HG02642 (cell line): ENCODE measurements at regions not wholly inside any gene's neighbourhood (a gene's known extent, or its start where the extent isn't known, plus 50 kb on each side); places are given as distances from the start of the nearest gene placed in this dataset.

Experiments used
- ATAC-seq: cut with Tn5 transposase; IDR thresholded peaks from one replicate; pipeline ENCODE4 v1.9.1; 2021; ENCODE audit warnings: mild to moderate bottlenecking; ENCODE audit not compliant: unreplicated experiment, poor library complexity

DNA sequence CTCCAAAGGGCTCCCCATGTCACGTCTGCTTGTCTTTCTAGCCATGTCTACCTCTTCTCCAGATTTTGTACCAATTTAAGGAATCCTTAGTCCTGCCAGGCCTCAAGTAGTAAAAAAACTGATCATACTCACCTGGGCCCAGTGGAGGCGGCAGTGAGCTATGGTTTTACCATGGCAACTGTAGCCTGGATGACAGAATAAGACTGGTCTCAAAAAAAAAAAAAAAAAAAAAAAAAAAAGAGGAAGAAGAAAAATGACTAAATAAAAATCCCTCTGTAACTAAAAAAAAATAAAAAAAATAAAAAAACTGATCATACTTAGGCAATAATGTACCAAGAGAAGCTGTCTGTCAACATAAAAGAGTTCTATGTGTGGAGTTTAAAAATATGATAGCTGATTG, 221.6 kb downstream of the NR4A2 start:
- ATAC-seq: peak; percentile 96

GRCh38 chr2:156099382-156099781, 233.1 kb downstream of the NR4A2 start:
- ATAC-seq: no peak

GRCh38 chr2:156098506-156098905, 234.0 kb downstream of the NR4A2 start:
- ATAC-seq: no peak

- ATAC-seq: no peak
Observed at GRCh38 chr2:156088587-156088986, 243.9 kb downstream of the NR4A2 start.

GRCh38 chr2:156087875-156088274, 244.6 kb downstream of the NR4A2 start:
- no peak for ATAC-seq

GRCh38 chr2:156083763-156084493, 248.6 kb downstream of the NR4A2 start:
- ATAC-seq: no peak

GRCh38 chr2:156079845-156080244, 252.7 kb downstream of the NR4A2 start:
- no peak for ATAC-seq

DNA sequence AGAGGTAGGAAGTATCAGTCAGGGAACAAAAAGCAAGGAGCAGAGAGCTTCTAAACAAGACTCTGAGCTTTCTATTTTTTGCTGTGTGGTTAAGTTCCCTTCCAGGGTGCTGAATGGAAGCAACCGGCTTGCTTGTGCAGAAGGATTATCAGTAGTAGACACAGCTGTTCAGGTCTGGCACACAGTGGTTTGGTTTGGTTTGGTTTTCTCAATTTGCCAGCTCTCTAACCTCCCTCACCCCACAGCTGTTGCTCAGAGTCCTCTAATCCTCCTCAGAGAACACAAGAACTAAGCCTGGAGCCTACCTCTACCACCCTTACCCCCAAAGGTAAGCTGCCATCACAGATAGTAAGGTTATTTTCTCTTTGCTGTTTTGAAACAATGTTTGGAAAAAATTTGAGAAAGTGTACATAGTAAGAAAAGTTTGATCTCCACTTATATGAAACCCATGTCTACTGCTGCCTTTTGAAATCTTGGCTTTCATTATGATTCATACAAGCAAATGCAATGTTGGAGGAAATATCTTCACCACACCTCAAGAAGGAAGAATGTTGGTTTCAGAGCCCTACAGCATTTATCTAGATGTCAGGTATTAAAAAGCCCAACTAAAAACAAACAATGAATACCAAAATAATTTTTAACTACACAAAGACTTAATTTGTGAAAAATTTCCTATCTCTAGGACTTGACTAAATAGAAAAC, 255.3 kb downstream of the NR4A2 start:
- no peak for ATAC-seq

DNA sequence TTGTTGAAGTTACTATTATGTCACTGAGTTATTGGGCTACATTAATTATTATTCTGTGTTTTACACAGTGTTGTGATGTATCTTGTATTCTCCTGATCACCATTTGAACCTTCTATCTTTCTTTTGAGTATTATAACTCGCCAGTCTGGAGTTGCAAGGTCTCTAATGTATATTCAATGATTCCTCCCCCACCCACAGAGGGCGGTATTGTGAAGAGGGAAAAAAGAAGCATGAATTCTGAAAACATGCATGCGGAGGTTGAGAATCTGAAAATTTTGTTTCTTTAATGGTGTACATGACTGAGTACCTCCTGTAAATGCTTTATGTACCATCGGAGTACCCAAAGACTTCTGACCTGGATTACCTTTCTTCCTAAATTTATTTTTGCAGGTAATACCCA, 266.6 kb downstream of the NR4A2 start:
- no peak for ATAC-seq

DNA sequence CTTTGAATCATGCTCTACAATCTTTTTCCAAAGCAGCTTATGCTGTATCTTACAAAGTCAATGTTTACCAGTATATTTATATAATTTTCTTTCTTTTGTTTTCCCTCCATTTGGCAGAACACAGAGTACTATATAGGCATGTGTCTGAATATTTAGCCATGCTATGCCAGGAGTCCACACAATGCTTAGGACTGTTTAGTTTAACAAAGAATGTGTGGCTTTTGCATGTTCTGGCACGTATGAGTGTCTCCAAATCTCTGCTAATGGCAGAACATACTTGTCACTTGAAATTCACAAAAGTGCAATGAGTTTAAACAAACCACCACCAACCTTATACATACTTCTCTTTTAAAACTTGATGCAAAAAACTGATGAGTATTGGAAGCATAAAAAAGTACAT, 268.0 kb downstream of the NR4A2 start:
- no peak for ATAC-seq

DNA sequence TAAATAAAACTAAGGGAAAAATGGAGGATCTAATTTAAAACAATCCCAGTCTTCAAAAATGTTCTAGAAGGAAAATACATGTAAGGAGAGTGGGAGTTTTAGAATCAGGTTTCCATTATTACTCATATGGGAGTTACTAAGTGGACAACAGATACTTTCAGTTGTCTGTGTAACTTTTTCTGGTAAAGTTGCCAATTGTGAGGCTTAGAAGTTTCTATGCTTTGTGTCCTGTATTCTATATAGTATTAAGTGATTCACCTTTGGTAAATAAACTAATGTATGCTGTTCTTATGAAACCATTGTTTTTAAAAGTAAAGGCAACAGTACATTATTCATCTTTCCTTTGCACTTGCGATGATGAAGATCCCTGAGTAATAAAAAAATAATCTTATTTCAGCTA, 274.9 kb downstream of the NR4A2 start:
- ATAC-seq: no peak

- no peak for ATAC-seq
Observed at GRCh38 chr2:156054983-156055382, 277.5 kb downstream of the NR4A2 start.

DNA sequence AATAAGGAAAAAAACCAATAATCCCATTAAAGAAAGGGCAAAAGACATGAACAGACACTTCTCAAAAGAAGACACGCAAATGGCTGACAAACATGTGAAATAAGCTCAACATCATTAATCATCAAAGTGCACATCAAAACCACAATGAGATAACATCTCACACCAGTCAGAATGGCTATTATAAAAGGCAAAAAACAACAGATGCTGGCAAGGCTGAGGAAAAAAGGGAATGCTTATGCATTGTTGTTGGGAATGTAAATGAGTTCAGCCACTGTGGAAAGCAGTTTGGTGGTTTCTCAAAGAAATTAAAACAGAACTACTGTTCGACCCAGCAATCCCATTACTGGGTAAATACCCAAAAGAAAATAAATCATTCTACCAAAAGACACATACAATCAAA, 285.6 kb downstream of the NR4A2 start:
- ATAC-seq: no peak

GRCh38 chr2:156042895-156043294, 289.6 kb downstream of the NR4A2 start:
- ATAC-seq: no peak

GRCh38 chr2:156038021-156038420, 294.5 kb downstream of the NR4A2 start:
- ATAC-seq: no peak

DNA sequence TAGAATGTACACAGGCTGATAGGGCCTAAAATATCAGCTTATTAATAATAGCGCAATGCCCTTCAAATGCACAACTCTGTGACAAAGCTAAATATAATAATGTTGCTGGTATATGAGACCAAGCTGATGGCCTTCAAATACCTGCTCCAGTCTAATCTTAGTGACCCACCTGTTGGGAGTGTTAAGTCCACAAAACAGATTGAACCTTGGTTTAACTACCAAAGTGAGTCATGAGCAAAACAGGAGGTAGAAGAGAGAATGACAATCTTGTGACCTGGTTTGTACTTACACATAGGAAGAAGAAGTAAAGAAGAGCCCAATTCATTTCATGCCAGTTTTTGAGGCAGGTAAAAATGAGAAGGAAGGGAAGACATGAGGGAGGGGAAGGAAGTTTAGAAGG, 295.0 kb downstream of the NR4A2 start:
- no peak for ATAC-seq

DNA sequence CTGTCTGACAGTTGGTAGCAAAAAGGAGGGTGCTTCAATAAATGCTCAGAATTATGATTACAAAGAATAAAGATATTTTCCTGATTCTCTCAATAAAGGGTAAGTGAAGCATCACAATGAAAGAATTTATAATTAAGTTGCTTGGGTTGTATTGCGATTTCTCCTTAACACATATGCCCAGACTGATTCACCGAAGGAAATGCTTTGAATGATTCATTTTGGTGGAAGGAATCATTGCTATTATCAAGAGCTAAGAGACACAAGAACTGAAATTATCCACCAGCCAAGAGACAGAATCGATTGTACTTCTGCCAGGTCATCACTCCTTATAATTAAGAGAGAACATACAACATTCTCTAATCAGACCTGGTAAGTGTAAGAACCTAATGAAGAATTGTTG, 301.4 kb downstream of the NR4A2 start:
- ATAC-seq: no peak

DNA sequence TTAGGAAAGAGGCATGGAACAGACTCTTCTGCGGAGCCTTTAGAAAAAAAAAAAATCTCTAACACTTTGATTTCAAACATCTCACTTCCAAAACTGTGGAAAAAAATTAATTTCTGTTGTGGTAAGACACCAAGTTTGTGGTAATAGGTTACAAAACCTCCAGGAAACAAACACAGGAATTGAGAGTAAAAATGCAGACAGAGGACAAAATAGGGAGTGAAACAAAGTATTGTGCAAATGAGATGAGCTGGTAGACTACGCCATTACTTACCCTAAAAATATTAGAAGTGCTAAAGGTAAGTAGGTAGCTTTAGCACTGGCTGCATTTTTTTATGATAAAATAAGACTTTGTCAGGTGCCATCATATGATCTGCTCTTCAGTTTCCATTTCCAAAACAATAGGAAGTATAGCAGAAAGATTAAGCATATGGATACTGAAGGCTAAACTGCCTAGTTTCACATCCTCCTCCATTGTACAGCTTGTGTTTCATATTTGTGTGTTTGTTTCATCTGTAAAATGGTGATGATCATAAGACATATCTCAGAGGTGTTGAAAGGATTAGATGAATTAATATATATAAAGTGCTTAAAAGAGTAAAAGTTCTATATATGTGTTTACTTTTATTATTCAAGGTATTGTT, 309.2 kb downstream of the NR4A2 start:
- ATAC-seq: no peak

DNA sequence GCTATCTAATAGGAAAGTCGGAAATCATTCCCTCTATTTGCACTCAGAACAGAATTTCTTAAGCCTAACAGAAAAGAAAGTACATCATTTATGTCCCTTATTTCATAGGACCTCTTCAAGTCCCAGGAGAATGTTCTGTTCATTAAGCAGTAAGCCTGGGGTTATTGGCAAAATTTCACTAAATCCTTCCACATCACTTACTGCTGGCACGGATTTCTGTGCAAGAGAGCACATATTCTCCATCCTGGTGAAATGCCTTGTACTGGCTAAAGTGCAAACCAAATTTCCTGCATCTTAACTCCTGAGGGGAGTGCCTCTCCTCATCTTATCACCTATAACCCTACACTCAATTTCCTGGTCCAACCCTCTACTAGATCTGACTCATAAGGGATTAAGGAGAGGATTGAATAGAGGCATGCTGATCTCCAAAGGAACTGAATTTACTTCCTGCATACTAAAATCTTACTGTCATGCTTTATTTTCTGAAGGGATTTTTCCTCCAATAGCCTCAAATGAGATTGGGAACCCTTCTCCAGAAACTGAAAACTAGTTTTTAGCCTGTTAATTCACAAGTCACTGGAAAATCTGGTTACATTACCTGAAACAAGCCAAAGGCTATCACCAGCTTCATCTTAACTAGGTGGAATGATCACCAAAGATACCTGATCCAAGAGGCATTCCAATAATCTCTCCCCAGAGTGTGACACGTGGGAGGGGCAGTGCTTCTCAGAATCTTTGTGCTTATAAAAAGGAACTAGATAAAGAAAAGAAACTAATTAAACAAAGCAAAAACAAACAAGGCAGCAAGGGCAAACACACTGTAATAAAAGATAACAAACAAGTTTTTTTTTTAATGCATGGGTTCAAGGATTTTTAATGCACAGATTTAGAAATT, 311.1 kb downstream of the NR4A2 start:
- ATAC-seq: no peak

- ATAC-seq: no peak
Observed at GRCh38 chr2:156019341-156019740, 313.2 kb downstream of the NR4A2 start.
